HepG2 (cell line): ENCODE measurements at regions not wholly inside any gene's neighbourhood (a gene's known extent, or its start where the extent isn't known, plus 50 kb on each side); places are given as distances from the start of the nearest gene placed in this dataset.

Experiments used
- ATAC-seq: fragments of 200-7000 bp; cut with Tn5 transposase; 3 replicates; pipeline ENCODE4 v1.9.1; 2020; ENCODE audit warnings: mild to moderate bottlenecking, moderate library complexity
- BruUV-seq: library from RNA; stranded (reverse); fragments of 400-500 nt; replicated peaks from 2 replicates; lab custom pipeline; 2021; lab: Mats Ljungman, UMichigan
- CTCF ChIA-PET: fragments of 300-600 bp; formaldehyde crosslinking; extraction: SDS; loops from one replicate; lab custom pipeline; 2021; ENCODE audit warnings: low total read pairs, inconsistent platforms, low intra/inter-chr PET ratio; lab: Yijun Ruan, JAX
- POLR2A ChIA-PET: fragments of 350-600 bp; sonication (Branson Sonifier 250); formaldehyde crosslinking; loops from one replicate; lab custom pipeline; 2020; ENCODE audit warnings: antibody characterized with exemption, inconsistent platforms; lab: Yijun Ruan, JAX
- DNase-seq: peaks from one replicate; pipeline ENCODE4 v3.0.0-alpha.2; 2015; ENCODE audit warnings: low spot score
- FAIRE-seq: peaks from 3 replicates; lab custom pipeline; 2011; peaks lifted over from hg19 to GRCh38; lab: Jason Lieb, UNC
- H2AFZ ChIP-seq: one replicate; pipeline ENCODE4 v1.6.1; 2011; ENCODE audit warnings: low read length, inconsistent platforms
- H3K27ac ChIP-seq: fragments of 300-600 bp; 3 replicates; pipeline ENCODE4 v1.8.0; 2011; ENCODE audit warnings: mixed run types, mild to moderate bottlenecking, mixed read lengths, low read length, inconsistent platforms; ENCODE audit not compliant: insufficient read depth; ENCODE audit errors: extremely low read length
- H3K27me3 ChIP-seq, 2 experiments: fragments of 200-600 bp in 1 of 2; 2 replicates in 1 of 2; 3 replicates in 1 of 2; pipeline versions ENCODE4 v1.6.0 to v1.8.0; 2011; ENCODE audit warnings: low read length in 2 of 2, mild to moderate bottlenecking in 2 of 2, moderate library complexity in 2 of 2, inconsistent platforms in 1 of 2; ENCODE audit not compliant: insufficient read depth in 2 of 2, control insufficient read depth in 1 of 2
- H3K36me3 ChIP-seq, 2 experiments: fragments of 200-600 bp in 1 of 2; replicated peaks in 1 of 2; 2 replicates in 1 of 2; 3 replicates in 1 of 2; pipeline versions ENCODE4 v1.5.1 to v1.8.0; 2011; ENCODE audit warnings: low read length in 2 of 2, inconsistent platforms in 1 of 2; ENCODE audit not compliant: insufficient read depth in 2 of 2, control insufficient read depth in 1 of 2
- H3K4me1 ChIP-seq: 2 replicates; pipeline ENCODE4 v1.5.1; 2012; ENCODE audit warnings: low read length, inconsistent platforms; ENCODE audit not compliant: insufficient read depth
- H3K4me2 ChIP-seq: 2 replicates; pipeline ENCODE4 v1.6.0; 2011; ENCODE audit warnings: low read depth, low read length, inconsistent platforms
- H3K4me3 ChIP-seq, 3 experiments: fragments of 200-600 bp in 1 of 3; sonication (generic), shearing (Covaris generic) in 1 of 3; replicated peaks in 1 of 3; 2 replicates each; pipeline ENCODE4 v1.5.1; 2011 to 2016; ENCODE audit warnings: low read length in 3 of 3, inconsistent platforms in 2 of 3, low read depth in 2 of 3, mild to moderate bottlenecking in 2 of 3, control low read depth in 1 of 3, mixed read lengths in 1 of 3; ENCODE audit not compliant: insufficient read depth in 1 of 3
- H3K79me2 ChIP-seq: one replicate; pipeline ENCODE4 v1.6.1; 2011; ENCODE audit warnings: low read length, inconsistent platforms; ENCODE audit not compliant: insufficient read depth
- H3K9ac ChIP-seq: 2 replicates; pipeline ENCODE4 v1.6.0; 2011; ENCODE audit warnings: mild to moderate bottlenecking, low read depth, low read length, inconsistent platforms; ENCODE audit not compliant: insufficient read depth
- H3K9me3 ChIP-seq: 2 replicates; pipeline ENCODE4 v1.5.1; 2012; ENCODE audit warnings: mild to moderate bottlenecking, low read length
- H4K20me1 ChIP-seq: 2 replicates; pipeline ENCODE4 v1.6.0; 2011; ENCODE audit warnings: inconsistent platforms, mild to moderate bottlenecking, low read length, moderate library complexity; ENCODE audit not compliant: insufficient read depth
- ARNT ChIP-seq: fragments of 450-650 bp; IDR thresholded peaks from 2 replicates; pipeline ENCODE4 v1.6.1; 2017
- CCAR2 ChIP-seq: fragments of 200-400 bp; formaldehyde crosslinking; optimal IDR thresholded peaks from 2 replicates; pipeline ENCODE3; 2018; ENCODE audit warnings: low read depth, mild to moderate bottlenecking, low read length, moderate library complexity
- CEBPB ChIP-seq: IDR thresholded peaks from 2 replicates; pipeline ENCODE4 v1.6.1; 2011; ENCODE audit warnings: low read depth, low read length, improper control_type of control experiment, borderline replicate concordance
- IKZF4 ChIP-seq: sonication (generic); formaldehyde crosslinking; IDR thresholded peaks from 2 replicates; pipeline ENCODE4 v1.5.1; 2020; ENCODE audit warnings: borderline replicate concordance, mild to moderate bottlenecking, low read depth, missing genetic modification reagents; ENCODE audit errors: not compliant biosample characterization
- RAD21 ChIP-seq: fragments of 450-650 bp; formaldehyde crosslinking; IDR thresholded peaks from 2 replicates; pipeline ENCODE4 v1.5.0; 2020; ENCODE audit warnings: mild to moderate bottlenecking
- TFDP2 ChIP-seq: sonication (generic); formaldehyde crosslinking; IDR thresholded peaks from 2 replicates; pipeline ENCODE4 v1.4.0; 2020; ENCODE audit warnings: missing genetic modification reagents
- ZNF317 ChIP-seq: sonication (generic); formaldehyde crosslinking; IDR thresholded peaks from 2 replicates; pipeline ENCODE4 v1.5.0; 2020; ENCODE audit warnings: mild to moderate bottlenecking, missing genetic modification reagents
- ZNF432 ChIP-seq: sonication (generic); formaldehyde crosslinking; IDR thresholded peaks from 2 replicates; pipeline ENCODE4 v1.5.0; 2020; ENCODE audit warnings: missing genetic modification reagents, mild to moderate bottlenecking, borderline replicate concordance
- ZNF761 ChIP-seq: sonication (generic); formaldehyde crosslinking; conservative IDR thresholded peaks from 2 replicates; pipeline ENCODE4 v1.4.0; 2020; ENCODE audit warnings: mild to moderate bottlenecking, missing genetic modification reagents
- ZNF775 ChIP-seq: sonication (generic); formaldehyde crosslinking; IDR thresholded peaks from 2 replicates; pipeline ENCODE4 v1.4.0; 2020; ENCODE audit warnings: missing genetic modification reagents, mild to moderate bottlenecking, moderate library complexity, borderline replicate concordance
- ZNF816 ChIP-seq: sonication (generic); formaldehyde crosslinking; IDR thresholded peaks from 2 replicates; pipeline ENCODE4 v1.8.0; 2022; ENCODE audit warnings: missing genetic modification reagents, mild to moderate bottlenecking, borderline replicate concordance
- ZSCAN22 ChIP-seq: sonication (generic); formaldehyde crosslinking; IDR thresholded peaks from 2 replicates; pipeline ENCODE4 v1.4.0; 2020; ENCODE audit warnings: mild to moderate bottlenecking, missing genetic modification reagents
- WGBS: methylation state at CpG from one replicate; pipeline ENCODE4 v1.1.6; 2017; ENCODE audit warnings: low lambda C conversion rate; 5-methylcytosine and 5-hydroxymethylcytosine counted together
- in situ Hi-C: cut with HindIII; loops from 2 replicates; pipeline ENCODE4 v1.10.0; 2017; ENCODE audit warnings: low pct_unique_long_range_greater_than_20kb; ENCODE audit not compliant: extremely low pct_ligation_motif_present
- intact Hi-C: fragments of 100-400 bp; cut with micrococcal nuclease; formaldehyde crosslinking; loops from one replicate; pipeline ENCODE4 v1.10.0; 2022; ENCODE audit not compliant: unreplicated experiment
- TF ChIP-seq, protein P1 (sequence below): sonication (generic); formaldehyde crosslinking; IDR thresholded peaks from 2 replicates; pipeline ENCODE4 v1.5.1; 2020; ENCODE audit warnings: missing genetic modification reagents, mild to moderate bottlenecking, borderline replicate concordance
- TF ChIP-seq, protein P2 (sequence below): IDR thresholded peaks from 2 replicates; pipeline ENCODE4 v1.4.0; 2020; ENCODE audit warnings: mild to moderate bottlenecking, missing genetic modification reagents

GRCh38 chr5:2453781-2454180 is 297.7 kb downstream of the IRX2 start:
- H2AFZ ChIP-seq, result no peak overlapping the region
- H3K27me3 ChIP-seq, result no peaks in the 10 kb centered on the region
- H3K9me3 ChIP-seq, result no peaks in the 10 kb centered on the region
- H3K36me3 ChIP-seq, result no peaks in the 10 kb centered on the region
- H3K79me2 ChIP-seq, result no peaks in the 10 kb centered on the region
- POLR2A ChIA-PET, result no interaction called here
- no peaks in the 10 kb centered on the region for H4K20me1 ChIP-seq
- no peak for FAIRE-seq
- CTCF ChIA-PET, result no interaction called here
- no peak overlapping the region for H3K9ac ChIP-seq
- BruUV-seq, result no TSS peak
- intact Hi-C loops, result no loop called here
- H3K4me1 ChIP-seq, result no peaks in the 10 kb centered on the region
- no peak for ATAC-seq
- in situ Hi-C loops, result no loop called here
- 15% methylated on average over 3 of the region's 3 CpGs for WGBS
- no peak overlapping the region for H3K4me2 ChIP-seq
- no peak overlapping the region for H3K27ac ChIP-seq
- H3K4me3 ChIP-seq, result no peak overlapping the region
- DNase-seq, result no peak
- TF ChIP-seq CCAR2 (no peak), IKZF4 (CRISPR knock-in tag) (no peak), ZNF761 (CRISPR knock-in tag) (no peak), CEBPB (no peak), TFDP2 (CRISPR knock-in tag) (no peak), ZSCAN22 (CRISPR knock-in tag) (no peak), ZNF317 (CRISPR knock-in tag) (no peak), ZNF816 (CRISPR knock-in tag) (no peak), ZNF432 (CRISPR knock-in tag) (no peak), ZNF775 (CRISPR knock-in tag) (no peak), ARNT (no peak), RAD21 (CRISPR knock-in tag) (no peak)
- TF ChIP-seq, protein P1, sequence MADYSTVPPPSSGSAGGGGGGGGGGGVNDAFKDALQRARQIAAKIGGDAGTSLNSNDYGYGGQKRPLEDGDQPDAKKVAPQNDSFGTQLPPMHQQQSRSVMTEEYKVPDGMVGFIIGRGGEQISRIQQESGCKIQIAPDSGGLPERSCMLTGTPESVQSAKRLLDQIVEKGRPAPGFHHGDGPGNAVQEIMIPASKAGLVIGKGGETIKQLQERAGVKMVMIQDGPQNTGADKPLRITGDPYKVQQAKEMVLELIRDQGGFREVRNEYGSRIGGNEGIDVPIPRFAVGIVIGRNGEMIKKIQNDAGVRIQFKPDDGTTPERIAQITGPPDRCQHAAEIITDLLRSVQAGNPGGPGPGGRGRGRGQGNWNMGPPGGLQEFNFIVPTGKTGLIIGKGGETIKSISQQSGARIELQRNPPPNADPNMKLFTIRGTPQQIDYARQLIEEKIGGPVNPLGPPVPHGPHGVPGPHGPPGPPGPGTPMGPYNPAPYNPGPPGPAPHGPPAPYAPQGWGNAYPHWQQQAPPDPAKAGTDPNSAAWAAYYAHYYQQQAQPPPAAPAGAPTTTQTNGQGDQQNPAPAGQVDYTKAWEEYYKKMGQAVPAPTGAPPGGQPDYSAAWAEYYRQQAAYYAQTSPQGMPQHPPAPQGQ (CRISPR knock-in tag), result no peak
- TF ChIP-seq, protein P2, sequence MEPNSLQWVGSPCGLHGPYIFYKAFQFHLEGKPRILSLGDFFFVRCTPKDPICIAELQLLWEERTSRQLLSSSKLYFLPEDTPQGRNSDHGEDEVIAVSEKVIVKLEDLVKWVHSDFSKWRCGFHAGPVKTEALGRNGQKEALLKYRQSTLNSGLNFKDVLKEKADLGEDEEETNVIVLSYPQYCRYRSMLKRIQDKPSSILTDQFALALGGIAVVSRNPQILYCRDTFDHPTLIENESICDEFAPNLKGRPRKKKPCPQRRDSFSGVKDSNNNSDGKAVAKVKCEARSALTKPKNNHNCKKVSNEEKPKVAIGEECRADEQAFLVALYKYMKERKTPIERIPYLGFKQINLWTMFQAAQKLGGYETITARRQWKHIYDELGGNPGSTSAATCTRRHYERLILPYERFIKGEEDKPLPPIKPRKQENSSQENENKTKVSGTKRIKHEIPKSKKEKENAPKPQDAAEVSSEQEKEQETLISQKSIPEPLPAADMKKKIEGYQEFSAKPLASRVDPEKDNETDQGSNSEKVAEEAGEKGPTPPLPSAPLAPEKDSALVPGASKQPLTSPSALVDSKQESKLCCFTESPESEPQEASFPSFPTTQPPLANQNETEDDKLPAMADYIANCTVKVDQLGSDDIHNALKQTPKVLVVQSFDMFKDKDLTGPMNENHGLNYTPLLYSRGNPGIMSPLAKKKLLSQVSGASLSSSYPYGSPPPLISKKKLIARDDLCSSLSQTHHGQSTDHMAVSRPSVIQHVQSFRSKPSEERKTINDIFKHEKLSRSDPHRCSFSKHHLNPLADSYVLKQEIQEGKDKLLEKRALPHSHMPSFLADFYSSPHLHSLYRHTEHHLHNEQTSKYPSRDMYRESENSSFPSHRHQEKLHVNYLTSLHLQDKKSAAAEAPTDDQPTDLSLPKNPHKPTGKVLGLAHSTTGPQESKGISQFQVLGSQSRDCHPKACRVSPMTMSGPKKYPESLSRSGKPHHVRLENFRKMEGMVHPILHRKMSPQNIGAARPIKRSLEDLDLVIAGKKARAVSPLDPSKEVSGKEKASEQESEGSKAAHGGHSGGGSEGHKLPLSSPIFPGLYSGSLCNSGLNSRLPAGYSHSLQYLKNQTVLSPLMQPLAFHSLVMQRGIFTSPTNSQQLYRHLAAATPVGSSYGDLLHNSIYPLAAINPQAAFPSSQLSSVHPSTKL (CRISPR knock-in tag), result no peak
